Breast epithelium (tissue), 4 donors: ENCODE measurements at regions not wholly inside any gene's neighbourhood (a gene's known extent, or its start where the extent isn't known, plus 50 kb on each side); places are given as distances from the start of the nearest gene placed in this dataset.
"Not testable (repeated sequence)": the region's sequence is repeated elsewhere in the genome, so short reads cannot be mapped to it uniquely, and the experiment has no call there.

Experiments used
- DNase-seq, 2 donors: peaks; one replicate each; pipeline ENCODE4 v3.0.0-alpha.2; 2019; ENCODE audit warnings: low spot score in 2 of 2
- H3K27ac ChIP-seq, 2 donors: fragments of 200-600 bp; sonication (generic) in 1 of 2; one replicate each; pipeline ENCODE4 v1.5.1; 2016 to 2019; ENCODE audit warnings: mild to moderate bottlenecking in 1 of 2
- H3K27me3 ChIP-seq, 2 donors: fragments of 200-600 bp; sonication (generic) in 1 of 2; one replicate each; pipeline versions ENCODE4 v1.5.1 to v1.6.0; 2017 to 2019; ENCODE audit warnings: control low read depth in 1 of 2, mild to moderate bottlenecking in 1 of 2
- H3K36me3 ChIP-seq: fragments of 200-600 bp; one replicate; pipeline ENCODE4 v1.5.1; 2019
- H3K4me1 ChIP-seq, 2 donors: fragments of 200-600 bp; sonication (generic); one replicate each; pipeline ENCODE4 v1.5.1; 2016 to 2019; ENCODE audit warnings: control low read depth in 1 of 2
- H3K4me3 ChIP-seq, 3 donors: fragments of 200-600 bp; sonication (generic); 1 replicate in 2 of 3; 2 replicates in 1 of 3; pipeline ENCODE4 v1.5.1; 2016 to 2019; ENCODE audit warnings: mild to moderate bottlenecking in 3 of 3, moderate library complexity in 2 of 3
- H3K9me3 ChIP-seq, 2 donors: fragments of 200-600 bp; sonication (generic) in 1 of 2; one replicate each; pipeline ENCODE4 v1.5.1; 2016 to 2019; ENCODE audit warnings: control low read depth in 1 of 2
- CTCF ChIP-seq, 3 donors: fragments of 450-650 bp; IDR thresholded peaks; one replicate each; pipeline ENCODE4 v1.5.1; 2016 to 2017; ENCODE audit warnings: antibody characterized with exemption in 3 of 3, mild to moderate bottlenecking in 3 of 3, moderate library complexity in 3 of 3
- POLR2A ChIP-seq: fragments of 450-650 bp; IDR thresholded peaks from one replicate; pipeline ENCODE4 v1.6.1; 2016; ENCODE audit warnings: antibody characterized with exemption, mild to moderate bottlenecking, moderate library complexity
- POLR2AphosphoS5 ChIP-seq, 3 donors: sonication (generic); formaldehyde crosslinking; IDR thresholded peaks; one replicate each; pipeline ENCODE4 v1.6.1; 2017; ENCODE audit warnings: antibody characterized with exemption in 3 of 3
- intact Hi-C: fragments of 100-400 bp; cut with DNase I; formaldehyde crosslinking; loops from one replicate; pipeline ENCODE4 v1.15.1; 2023; ENCODE audit warnings: low total_unique reads

GRCh38 chr7:114173170-114173890 is 241.3 kb upstream of the FOXP2 start:
- H3K27ac ChIP-seq = no peak overlapping the region
- no peak for DNase-seq
- no peaks in the 10 kb centered on the region for H3K27me3 ChIP-seq
- no peaks in the 10 kb centered on the region for H3K4me1 ChIP-seq
- no peaks in the 10 kb centered on the region for H3K36me3 ChIP-seq
- TF ChIP-seq CTCF (IDR thresholded peaks at IDR 0.05) (no peak), POLR2A (no peak), POLR2AphosphoS5 (IDR thresholded peaks at IDR 0.05) (no peak)
- intact Hi-C loops = no loop called here
- no peak overlapping the region for H3K4me3 ChIP-seq
- no peaks in the 10 kb centered on the region for H3K9me3 ChIP-seq

GRCh38 chr7:114169389-114169788 is 245.2 kb upstream of the FOXP2 start:
- H3K27me3 ChIP-seq, H3K27ac ChIP-seq, H3K36me3 ChIP-seq, intact Hi-C loops, H3K9me3 ChIP-seq, DNase-seq, H3K4me1 ChIP-seq, H3K4me3 ChIP-seq: not testable (repeated sequence)

DNA sequence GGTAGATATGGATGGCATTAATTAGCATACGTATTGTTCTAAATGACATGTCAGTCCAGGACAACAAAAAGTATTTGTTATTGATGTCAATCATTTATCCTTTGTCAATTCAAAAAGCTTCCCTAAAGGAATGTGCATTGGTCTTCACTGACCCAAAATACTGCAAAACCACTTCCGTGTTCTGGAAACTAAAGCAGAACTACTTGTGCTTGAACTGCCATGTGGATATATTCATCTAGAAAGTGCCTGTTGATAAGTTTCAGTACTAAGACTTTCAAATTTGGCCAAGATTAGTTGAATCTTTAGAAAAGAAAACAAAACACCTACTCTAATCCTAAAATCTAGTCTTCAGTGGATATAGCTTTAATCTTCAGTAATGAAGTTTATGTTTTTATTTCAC is 242.1 kb upstream of the PPP1R3A start:
- H3K4me1 ChIP-seq = no peaks in the 10 kb centered on the region
- H3K9me3 ChIP-seq = no peaks in the 10 kb centered on the region
- DNase-seq = no peak
- H3K27ac ChIP-seq = no peak overlapping the region
- TF ChIP-seq POLR2A (no peak), POLR2AphosphoS5 (IDR thresholded peaks at IDR 0.05) (no peak), CTCF (IDR thresholded peaks at IDR 0.05) (no peak)
- no peaks in the 10 kb centered on the region for H3K36me3 ChIP-seq
- no peaks in the 10 kb centered on the region for H3K27me3 ChIP-seq
- intact Hi-C loops = loop anchor here (1.0 kb wide), 1 partner anchor 15 kb away; no protein-coding TSS in a partner anchor
- H3K4me3 ChIP-seq = no peak overlapping the region

DNA sequence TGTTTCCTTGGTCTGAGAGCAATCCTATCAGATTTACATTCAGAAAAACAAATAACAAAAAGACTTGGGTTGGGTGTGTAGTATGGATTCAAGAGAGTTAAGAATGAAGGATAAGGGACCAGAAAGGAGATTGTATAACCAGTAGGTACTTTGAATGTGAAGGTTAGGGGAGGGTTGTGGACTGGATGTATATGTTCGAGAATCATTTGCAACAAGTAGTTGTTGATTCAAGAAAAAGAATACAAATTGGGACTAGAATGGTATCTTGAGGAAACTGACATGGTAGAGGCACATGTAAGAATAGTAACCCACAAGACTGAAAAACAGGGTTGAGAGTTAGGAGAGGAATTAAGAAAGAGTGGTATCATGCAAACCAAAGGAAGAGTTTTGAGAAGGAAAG is 240.0 kb upstream of the PPP1R3A start:
- TF ChIP-seq POLR2A (no peak), POLR2AphosphoS5 (IDR thresholded peaks at IDR 0.05) (no peak), CTCF (IDR thresholded peaks at IDR 0.05) (no peak)
- Histone ChIP-seq H3K27ac (no peak overlapping the region), H3K9me3 (no peaks in the 10 kb centered on the region), H3K4me3 (no peak overlapping the region), H3K4me1 (no peaks in the 10 kb centered on the region), H3K27me3 (no peaks in the 10 kb centered on the region), H3K36me3 (no peaks in the 10 kb centered on the region)
- no peak for DNase-seq
- intact Hi-C loops = no loop called here

GRCh38 chr7:114158275-114158674 is 239.5 kb upstream of the PPP1R3A start:
- H3K9me3 ChIP-seq = no peaks in the 10 kb centered on the region
- intact Hi-C loops = no loop called here
- no peaks in the 10 kb centered on the region for H3K4me1 ChIP-seq
- TF ChIP-seq POLR2A (no peak), POLR2AphosphoS5 (IDR thresholded peaks at IDR 0.05) (no peak), CTCF (IDR thresholded peaks at IDR 0.05) (no peak)
- H3K36me3 ChIP-seq = no peaks in the 10 kb centered on the region
- H3K27me3 ChIP-seq = no peaks in the 10 kb centered on the region
- H3K27ac ChIP-seq = no peak overlapping the region
- H3K4me3 ChIP-seq = no peak overlapping the region
- DNase-seq = no peak
